ENCODE measurements at regions not wholly inside any gene's neighbourhood (a gene's known extent, or its start where the extent isn't known, plus 50 kb on each side); places are given as distances from the start of the nearest gene placed in this dataset.
A peak's percentile ranks its signal among the peaks of the same experiment; 100 is the strongest.
"Not testable (repeated sequence)": the region's sequence is repeated elsewhere in the genome, so short reads cannot be mapped to it uniquely, and the experiment has no call there.

- DNase-seq (ENCODE audit: low read depth) = no peak
Measured at GRCh38 chr14:106201376-106201775, 675.0 kb downstream of the TMEM121 start.

- no peak for DNase-seq (ENCODE audit: low read depth)
Measured at GRCh38 chr14:106203438-106203837, 677.1 kb downstream of the TMEM121 start.

- no peak for DNase-seq (ENCODE audit: low read depth)
Measured at GRCh38 chr14:106204063-106204462, 677.7 kb downstream of the TMEM121 start.

- no peak for DNase-seq (ENCODE audit: low read depth)
Measured at GRCh38 chr14:106207316-106207715, 680.9 kb downstream of the TMEM121 start.

- DNase-seq (ENCODE audit: low read depth) = no peak
Measured at GRCh38 chr14:106208794-106209193, 682.4 kb downstream of the TMEM121 start.

GRCh38 chr14:106209755-106210154 is 683.4 kb downstream of the TMEM121 start:
- DNase-seq (ENCODE audit: low read depth) = peak; percentile 31

- DNase-seq (ENCODE audit: low read depth) = peak; percentile 22
Measured at GRCh38 chr14:106210650-106211049, 684.3 kb downstream of the TMEM121 start.

- DNase-seq (ENCODE audit: low read depth) = no peak
Measured at GRCh38 chr14:106211334-106211900, 685.0 kb downstream of the TMEM121 start.

- DNase-seq (ENCODE audit: low read depth) = no peak
Measured at GRCh38 chr14:106215229-106215628, 688.8 kb downstream of the TMEM121 start.

GRCh38 chr14:106216679-106217078 is 690.3 kb downstream of the TMEM121 start:
- DNase-seq (ENCODE audit: low read depth) = no peak

- no peak for DNase-seq (ENCODE audit: low read depth)
Measured at GRCh38 chr14:106218174-106218573, 691.8 kb downstream of the TMEM121 start.

- no peak for DNase-seq (ENCODE audit: low read depth)
Measured at GRCh38 chr14:106222311-106222710, 695.9 kb downstream of the TMEM121 start.

GRCh38 chr14:106222731-106223130 is 696.3 kb downstream of the TMEM121 start:
- DNase-seq (ENCODE audit: low read depth) = no peak

GRCh38 chr14:106227793-106228192 is 701.4 kb downstream of the TMEM121 start:
- DNase-seq (ENCODE audit: low read depth) = no peak

- peak; percentile 17 for DNase-seq (ENCODE audit: low read depth)
Measured at GRCh38 chr14:106228541-106229158, 702.3 kb downstream of the TMEM121 start.

GRCh38 chr14:106230071-106230470 is 703.7 kb downstream of the TMEM121 start:
- no peak for DNase-seq (ENCODE audit: low read depth)

GRCh38 chr14:106233191-106233590 is 706.8 kb downstream of the TMEM121 start:
- DNase-seq (ENCODE audit: low read depth) = not testable (repeated sequence)

GRCh38 chr14:106234525-106235254 is 708.3 kb downstream of the TMEM121 start:
- not testable (repeated sequence) for DNase-seq (ENCODE audit: low read depth)

GRCh38 chr14:106235356-106236159 is 709.2 kb downstream of the TMEM121 start:
- DNase-seq (ENCODE audit: low read depth) = no peak

- DNase-seq (ENCODE audit: low read depth) = no peak
Measured at GRCh38 chr14:106248321-106249192, 722.2 kb downstream of the TMEM121 start.

GRCh38 chr14:106253995-106254394 is 727.6 kb downstream of the TMEM121 start:
- DNase-seq (ENCODE audit: low read depth) = not testable (repeated sequence)
